NCI-H748 (cell line): ENCODE measurements at regions not wholly inside any gene's neighbourhood (a gene's known extent, or its start where the extent isn't known, plus 50 kb on each side); places are given as distances from the start of the nearest gene placed in this dataset.
A peak's percentile ranks its signal among the peaks of the same experiment; 100 is the strongest.
"Not testable (repeated sequence)": the region's sequence is repeated elsewhere in the genome, so short reads cannot be mapped to it uniquely, and the experiment has no call there.

Source experiments
- DNase-seq: peaks from one replicate; lab custom pipeline; 2025; ENCODE audit not compliant: unreplicated experiment; lab: John Stamatoyannopoulos, UW

GRCh38 chr1:203996126-203996525, 76.8 kb upstream of the SOX13 start:
- DNase-seq = peak; percentile 85

GRCh38 chr1:203998571-203998970, 74.3 kb upstream of the SOX13 start:
- not testable (repeated sequence) for DNase-seq

- DNase-seq = no peak
These were observed 73.3 kb upstream of the SOX13 start for GRCh38 chr1:203999618-204000017.

- DNase-seq = no peak
These were observed 71.6 kb upstream of the SOX13 start for GRCh38 chr1:204001166-204001901.

- no peak for DNase-seq
These were observed 70.3 kb upstream of the SOX13 start for GRCh38 chr1:204002614-204003013.

- DNase-seq = peak; percentile 54
These were observed 69.4 kb upstream of the SOX13 start for GRCh38 chr1:204003536-204003935.

- no peak for DNase-seq
These were observed 61.5 kb upstream of the SOX13 start for GRCh38 chr1:204011426-204011825.

- no peak for DNase-seq
These were observed 59.9 kb upstream of the SOX13 start for GRCh38 chr1:204013052-204013451.

- no peak for DNase-seq
These were observed 58.6 kb upstream of the SOX13 start for GRCh38 chr1:204014336-204014735.

- not testable (repeated sequence) for DNase-seq
These were observed 58.0 kb upstream of the SOX13 start for GRCh38 chr1:204014961-204015360.

- no peak for DNase-seq
These were observed 55.9 kb upstream of the SOX13 start for GRCh38 chr1:204017032-204017431.

GRCh38 chr1:204018460-204018859, 54.5 kb upstream of the SOX13 start:
- no peak for DNase-seq
